ENCODE measurements at regions not wholly inside any gene's neighbourhood (a gene's known extent, or its start where the extent isn't known, plus 50 kb on each side); places are given as distances from the start of the nearest gene placed in this dataset.

DNA sequence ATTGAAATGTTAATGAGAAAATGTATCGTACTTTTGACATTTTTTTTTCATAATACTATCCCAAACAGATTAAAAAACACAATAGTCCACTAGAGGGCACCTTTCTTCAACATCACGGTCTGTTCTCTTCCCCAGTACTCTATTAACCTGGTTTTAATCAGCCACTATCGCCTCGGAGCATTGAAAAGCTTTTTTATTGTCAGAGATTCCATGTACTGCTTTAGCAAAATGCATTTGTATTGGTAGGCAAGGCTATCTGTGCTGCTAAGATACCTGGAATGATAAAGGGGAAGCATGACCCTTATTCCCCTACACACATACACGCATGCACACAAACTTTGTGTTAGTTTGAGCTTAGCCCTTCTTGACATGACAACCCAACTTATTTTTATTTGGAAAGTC, 160.1 kb upstream of the IL12A start:
- TF ChIP-seq, protein P1, sequence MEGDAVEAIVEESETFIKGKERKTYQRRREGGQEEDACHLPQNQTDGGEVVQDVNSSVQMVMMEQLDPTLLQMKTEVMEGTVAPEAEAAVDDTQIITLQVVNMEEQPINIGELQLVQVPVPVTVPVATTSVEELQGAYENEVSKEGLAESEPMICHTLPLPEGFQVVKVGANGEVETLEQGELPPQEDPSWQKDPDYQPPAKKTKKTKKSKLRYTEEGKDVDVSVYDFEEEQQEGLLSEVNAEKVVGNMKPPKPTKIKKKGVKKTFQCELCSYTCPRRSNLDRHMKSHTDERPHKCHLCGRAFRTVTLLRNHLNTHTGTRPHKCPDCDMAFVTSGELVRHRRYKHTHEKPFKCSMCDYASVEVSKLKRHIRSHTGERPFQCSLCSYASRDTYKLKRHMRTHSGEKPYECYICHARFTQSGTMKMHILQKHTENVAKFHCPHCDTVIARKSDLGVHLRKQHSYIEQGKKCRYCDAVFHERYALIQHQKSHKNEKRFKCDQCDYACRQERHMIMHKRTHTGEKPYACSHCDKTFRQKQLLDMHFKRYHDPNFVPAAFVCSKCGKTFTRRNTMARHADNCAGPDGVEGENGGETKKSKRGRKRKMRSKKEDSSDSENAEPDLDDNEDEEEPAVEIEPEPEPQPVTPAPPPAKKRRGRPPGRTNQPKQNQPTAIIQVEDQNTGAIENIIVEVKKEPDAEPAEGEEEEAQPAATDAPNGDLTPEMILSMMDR (IDR thresholded peaks at IDR 0.05; ENCODE audit: low read depth, low read length): peak; percentile 41
- DNase-seq (ENCODE audit: low read depth, low spot score): peak; percentile 74
- in situ Hi-C loops (cut with HindIII; ENCODE audit: low sequenced_read_pairs): no loop called here
- no peak overlapping the region for H3K4me3 ChIP-seq (ENCODE audit: low read depth, low read length)

DNA sequence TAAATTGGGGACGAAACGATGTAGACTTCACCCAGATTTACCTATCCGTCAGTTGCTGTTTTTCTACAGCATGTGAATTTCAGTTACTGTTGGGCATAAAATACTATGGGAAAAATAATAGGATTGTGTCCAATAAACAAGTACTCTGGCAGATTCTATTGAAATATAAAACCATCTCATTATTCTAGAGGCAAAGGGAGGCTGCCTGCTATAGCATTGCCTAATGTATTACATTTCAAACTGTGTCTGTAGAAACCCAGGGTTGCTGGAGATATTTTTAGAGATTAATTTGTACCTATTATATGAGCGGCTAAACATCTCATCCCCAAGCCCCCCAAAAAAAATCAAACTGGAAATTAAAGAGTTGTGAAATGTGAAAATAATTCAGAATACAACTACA, 159.6 kb upstream of the IL12A start:
- H3K4me3 ChIP-seq (ENCODE audit: low read depth, low read length): no peak overlapping the region
- in situ Hi-C loops (cut with HindIII; ENCODE audit: low sequenced_read_pairs): no loop called here
- DNase-seq (ENCODE audit: low read depth, low spot score): no peak
- TF ChIP-seq, protein P1 (IDR thresholded peaks at IDR 0.05; ENCODE audit: low read depth, low read length): no peak

DNA sequence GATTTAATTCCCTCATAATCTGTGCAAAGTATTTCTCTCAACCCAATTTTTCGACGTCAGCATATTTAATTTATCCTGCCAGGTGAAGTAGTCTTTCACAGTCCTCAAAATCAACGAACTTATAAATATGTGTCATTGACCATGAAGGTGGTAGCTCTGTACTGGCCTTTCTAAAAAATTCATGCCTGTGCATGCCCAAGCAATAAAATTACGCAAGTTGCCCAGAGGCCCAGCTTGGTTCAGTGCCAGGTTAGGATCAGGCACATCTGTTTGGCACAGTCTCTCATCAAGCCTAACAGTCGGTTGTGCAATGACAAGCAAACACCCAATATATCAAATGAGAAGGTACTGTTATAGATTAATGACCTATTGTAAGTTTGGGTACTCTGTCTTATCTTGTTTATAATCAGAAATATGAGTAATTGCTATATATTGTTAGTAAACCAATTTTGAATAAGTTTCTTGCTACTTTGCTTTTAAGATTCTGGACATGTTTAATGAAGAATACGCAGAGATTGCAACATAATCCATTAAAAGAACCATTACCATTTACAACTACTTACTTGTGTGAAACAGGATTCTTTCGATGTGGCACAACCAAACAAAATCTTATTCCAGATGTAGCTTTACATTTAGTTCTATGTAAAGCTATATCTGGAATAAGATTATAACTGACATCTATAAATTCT, 159.0 kb upstream of the IL12A start:
- H3K4me3 ChIP-seq (ENCODE audit: low read depth, low read length): no peak overlapping the region
- in situ Hi-C loops (cut with HindIII; ENCODE audit: low sequenced_read_pairs): no loop called here
- peak; percentile 42 for DNase-seq (ENCODE audit: low read depth, low spot score)

DNA sequence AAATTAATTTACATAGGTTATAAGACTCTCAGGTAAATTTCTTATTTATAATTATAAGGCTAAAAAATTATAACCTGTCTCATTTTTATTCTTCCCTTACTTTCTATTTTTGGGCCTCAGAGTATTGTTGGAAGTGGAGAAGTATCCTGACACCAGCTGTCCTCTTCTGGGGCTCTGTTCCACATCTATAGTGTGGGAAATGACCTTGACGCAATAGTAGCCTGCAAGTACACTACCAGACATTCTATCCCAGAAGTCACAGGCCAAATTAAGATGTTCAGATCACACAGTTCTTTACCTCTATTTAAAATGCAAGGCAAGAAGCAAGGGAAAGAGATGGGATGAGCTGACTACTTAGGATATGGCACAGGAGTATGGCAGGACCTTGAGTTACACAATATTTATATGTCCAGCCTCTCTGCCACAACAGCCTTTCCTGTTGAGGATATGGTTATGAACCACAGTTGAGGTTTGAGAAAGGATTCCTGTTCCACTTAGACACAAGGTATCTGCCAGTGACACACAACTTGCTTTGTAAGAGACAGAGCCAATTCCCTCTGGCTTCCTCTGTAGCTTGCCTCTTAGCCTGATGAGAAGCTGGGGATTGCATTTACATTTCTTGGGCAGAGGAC, 158.0 kb upstream of the IL12A start:
- in situ Hi-C loops (cut with HindIII; ENCODE audit: low sequenced_read_pairs): no loop called here
- DNase-seq (ENCODE audit: low read depth, low spot score): no peak
- H3K4me3 ChIP-seq (ENCODE audit: low read depth, low read length): no peak overlapping the region
- TF ChIP-seq, protein P1 (IDR thresholded peaks at IDR 0.05; ENCODE audit: low read depth, low read length): no peak

More for the DNA sequence above, 159.0 kb upstream of the IL12A start:
- TF ChIP-seq, protein P1 (IDR thresholded peaks at IDR 0.05; ENCODE audit: low read depth, low read length): no peak

DNA sequence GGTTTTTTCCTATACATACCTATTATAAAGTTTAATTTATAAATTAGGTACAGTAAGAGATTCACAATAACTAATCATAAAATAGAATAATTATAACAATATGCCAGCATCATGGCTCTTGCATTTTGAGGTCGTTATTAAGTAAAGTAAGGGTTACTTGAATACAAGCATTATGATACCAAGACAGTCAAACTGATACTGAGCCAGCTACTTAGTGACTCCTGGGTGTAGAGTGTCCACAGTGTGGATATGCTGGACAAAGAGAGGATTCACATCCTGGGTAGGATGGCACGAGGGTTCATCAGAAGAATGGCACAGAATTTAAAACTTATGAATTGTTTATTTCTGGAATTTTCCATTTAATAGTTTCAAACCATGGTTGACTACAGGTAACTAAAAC, 157.2 kb upstream of the IL12A start:
- in situ Hi-C loops (cut with HindIII; ENCODE audit: low sequenced_read_pairs): no loop called here
- DNase-seq (ENCODE audit: low read depth, low spot score): no peak
- TF ChIP-seq, protein P1 (IDR thresholded peaks at IDR 0.05; ENCODE audit: low read depth, low read length): no peak
- H3K4me3 ChIP-seq (ENCODE audit: low read depth, low read length): no peak overlapping the region

DNA sequence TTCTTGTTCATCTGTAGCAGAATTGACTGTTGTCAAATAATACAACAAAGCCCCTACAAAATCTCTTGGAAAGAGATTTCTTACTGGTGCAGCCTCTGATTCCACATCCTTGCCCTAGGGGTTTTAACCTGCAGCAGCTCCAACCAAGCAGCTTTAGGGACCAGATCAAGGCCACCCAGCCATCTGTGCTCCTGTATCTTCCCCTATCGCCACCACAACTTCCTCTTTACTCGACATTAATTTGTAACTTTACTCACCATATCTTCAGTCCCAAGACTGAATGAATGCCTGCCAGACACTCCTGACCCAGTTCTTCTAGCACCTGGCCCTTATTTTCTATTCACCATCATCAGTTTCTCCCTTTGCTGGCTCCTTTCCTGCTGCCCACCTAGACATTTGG, 156.6 kb upstream of the IL12A start:
- in situ Hi-C loops (cut with HindIII; ENCODE audit: low sequenced_read_pairs): no loop called here
- H3K4me3 ChIP-seq (ENCODE audit: low read depth, low read length): no peak overlapping the region
- TF ChIP-seq, protein P1 (IDR thresholded peaks at IDR 0.05; ENCODE audit: low read depth, low read length): no peak
- no peak for DNase-seq (ENCODE audit: low read depth, low spot score)
